ENCODE measurements at regions not wholly inside any gene's neighbourhood (a gene's known extent, or its start where the extent isn't known, plus 50 kb on each side); places are given as distances from the start of the nearest gene placed in this dataset.

GRCh38 chr12:61974461-61974860 is 285.7 kb upstream of the USP15 start:
- Histone ChIP-seq H3K36me3 (no peaks in the 10 kb centered on the region), H3K4me3 (no peak overlapping the region), H3K27ac (no peak overlapping the region), H3K4me1 (no peaks in the 10 kb centered on the region), H3K9me3 (no peaks in the 10 kb centered on the region), H3K27me3 (no peaks in the 10 kb centered on the region)
- TF ChIP-seq EP300 (IDR thresholded peaks at IDR 0.05) (no peak), POLR2AphosphoS5 (IDR thresholded peaks at IDR 0.05) (no peak), POLR2A (IDR thresholded peaks at IDR 0.05) (no peak), CTCF (IDR thresholded peaks at IDR 0.05) (no peak)
- intact Hi-C loops (cut with DNase I): no loop called here
- WGBS, 2 donors: 88 to 95% methylated on average over 1 of the region's 1 CpG
- no peak for DNase-seq

- Histone ChIP-seq H3K4me3 (no peak overlapping the region), H3K36me3 (no peaks in the 10 kb centered on the region), H3K27me3 (no peaks in the 10 kb centered on the region), H3K27ac (no peak overlapping the region), H3K4me1 (no peaks in the 10 kb centered on the region), H3K9me3 (no peaks in the 10 kb centered on the region)
- 53 to 82% methylated on average over 2 of the region's 2 CpGs for WGBS, 2 donors
- intact Hi-C loops (cut with DNase I): no loop called here
- TF ChIP-seq EP300 (IDR thresholded peaks at IDR 0.05): no peak
- TF ChIP-seq POLR2A (IDR thresholded peaks at IDR 0.05): no peak
- TF ChIP-seq POLR2AphosphoS5 (IDR thresholded peaks at IDR 0.05): no peak
- TF ChIP-seq CTCF (IDR thresholded peaks at IDR 0.05): no peak
- no peak for DNase-seq
Observed at GRCh38 chr12:61985830-61986229, 274.4 kb upstream of the USP15 start.

- WGBS, 2 donors: 74 to 82% methylated on average over 2 of the region's 2 CpGs
- intact Hi-C loops (cut with DNase I): no loop called here
- no peak for DNase-seq
- H3K9me3 ChIP-seq: no peaks in the 10 kb centered on the region
- H3K36me3 ChIP-seq: no peaks in the 10 kb centered on the region
- H3K27ac ChIP-seq: no peak overlapping the region
- TF ChIP-seq POLR2A (IDR thresholded peaks at IDR 0.05): no peak
- no peak for TF ChIP-seq EP300 (IDR thresholded peaks at IDR 0.05)
- H3K4me1 ChIP-seq: no peaks in the 10 kb centered on the region
- no peaks in the 10 kb centered on the region for H3K27me3 ChIP-seq
- no peak overlapping the region for H3K4me3 ChIP-seq
Observed at GRCh38 chr12:61987173-61987572, 273.0 kb upstream of the USP15 start.

GRCh38 chr12:61991661-61992060 is 268.5 kb upstream of the USP15 start:
- 24 to 27% methylated on average over 3 of the region's 3 CpGs for WGBS, 2 donors
- H3K36me3 ChIP-seq: no peaks in the 10 kb centered on the region
- no peak overlapping the region for H3K4me3 ChIP-seq
- no peak for TF ChIP-seq POLR2AphosphoS5 (IDR thresholded peaks at IDR 0.05)
- no peak for TF ChIP-seq POLR2A (IDR thresholded peaks at IDR 0.05)
- TF ChIP-seq CTCF (IDR thresholded peaks at IDR 0.05): no peak
- no peak for TF ChIP-seq EP300 (IDR thresholded peaks at IDR 0.05)
- no peaks in the 10 kb centered on the region for H3K27me3 ChIP-seq
- no peak overlapping the region for H3K27ac ChIP-seq
- DNase-seq: no peak
- H3K4me1 ChIP-seq: no peaks in the 10 kb centered on the region
- H3K9me3 ChIP-seq: no peaks in the 10 kb centered on the region
- intact Hi-C loops (cut with DNase I): no loop called here

GRCh38 chr12:61993734-61994345 is 266.4 kb upstream of the USP15 start:
- Histone ChIP-seq H3K4me3 (no peak overlapping the region), H3K4me1 (no peaks in the 10 kb centered on the region), H3K27ac (no peak overlapping the region), H3K9me3 (no peaks in the 10 kb centered on the region), H3K27me3 (no peaks in the 10 kb centered on the region), H3K36me3 (no peaks in the 10 kb centered on the region)
- peak in 1 of 4 experiments; percentile 21 for TF ChIP-seq CTCF (IDR thresholded peaks at IDR 0.05)
- TF ChIP-seq POLR2A (IDR thresholded peaks at IDR 0.05): no peak
- DNase-seq: no peak
- 25 to 39% methylated on average over 2 of the region's 2 CpGs for WGBS, 2 donors
- intact Hi-C loops (cut with DNase I): no loop called here

All from sigmoid colon (tissue), 6 donors.